ENCODE measurements at regions not wholly inside any gene's neighbourhood (a gene's known extent, or its start where the extent isn't known, plus 50 kb on each side); places are given as distances from the start of the nearest gene placed in this dataset.

- H3K79me1 ChIP-seq (ENCODE audit: low read length): no peaks in the 10 kb centered on the region
- no peak overlapping the region for H4K8ac ChIP-seq (ENCODE audit: low read depth, low read length)
- H2AK5ac ChIP-seq (ENCODE audit: low read length): no peak overlapping the region
- H2BK12ac ChIP-seq (ENCODE audit: low read length): no peak overlapping the region
- no peak overlapping the region for H2BK120ac ChIP-seq (ENCODE audit: insufficient read depth, low read length, poor library complexity)
- no peak overlapping the region for H2AFZ ChIP-seq (ENCODE audit: insufficient read depth, low read length, poor library complexity)
- H3K4me3 ChIP-seq (ENCODE audit: low read depth, low read length): no peak overlapping the region
- no peak overlapping the region for H4K12ac ChIP-seq (ENCODE audit: low read depth, low read length)
- H3K27me3 ChIP-seq (ENCODE audit: insufficient read depth, low read length): peaks cover 22% of the 10 kb centered on the region
- no peak overlapping the region for H3K14ac ChIP-seq (ENCODE audit: low read length)
- no peak overlapping the region for H4K91ac ChIP-seq (ENCODE audit: low read depth, low read length)
- H3K4me1 ChIP-seq (ENCODE audit: control insufficient read depth in 1 of 2, insufficient read depth in 2 of 2, low read length in 2 of 2): peaks cover 2 to 7% of the 10 kb centered on the region in 2 experiments
- H3K18ac ChIP-seq (ENCODE audit: low read length): no peak overlapping the region
- no peak overlapping the region for H3K4ac ChIP-seq (ENCODE audit: low read depth, low read length)
- H3K9me3 ChIP-seq (ENCODE audit: insufficient read depth, low read depth, low read length): peaks cover 4% of the 10 kb centered on the region
- H3K27ac ChIP-seq (ENCODE audit: low read depth, low read length): no peak overlapping the region
- peak overlapping the region; percentile 31 for H3K4me2 ChIP-seq (ENCODE audit: low read length)
- WGBS (ENCODE audit: extremely low coverage, insufficient coverage, insufficient read length): no CpG with 5 or more reads among the region's 32 CpGs
- DNase-seq: no peak
- H3K23ac ChIP-seq (ENCODE audit: low read length): no peak overlapping the region
- H3K79me2 ChIP-seq (ENCODE audit: control insufficient read depth, insufficient read depth, low read length, poor library complexity): no peaks in the 10 kb centered on the region
- H2BK5ac ChIP-seq (ENCODE audit: low read depth, low read length, poor library complexity): no peak overlapping the region
- H3K36me3 ChIP-seq (ENCODE audit: control insufficient read depth in 1 of 2, insufficient read depth in 2 of 2, low read length in 2 of 2): no peaks in the 10 kb centered on the region
- H3K9ac ChIP-seq (ENCODE audit: low read length): no peak overlapping the region
These were observed 223.3 kb downstream of the MEF2C start for GRCh38 chr5:88659529-88660263.

GRCh38 chr5:88658886-88659285 lies 224.1 kb downstream of the MEF2C start:
- Histone ChIP-seq H3K79me2 (ENCODE audit: control insufficient read depth, insufficient read depth, low read length, poor library complexity) (no peaks in the 10 kb centered on the region), H2AFZ (ENCODE audit: insufficient read depth, low read length, poor library complexity) (no peak overlapping the region), H2BK5ac (ENCODE audit: low read depth, low read length, poor library complexity) (no peak overlapping the region), H4K91ac (ENCODE audit: low read depth, low read length) (no peak overlapping the region), H3K4ac (ENCODE audit: low read depth, low read length) (no peak overlapping the region), H2AK5ac (ENCODE audit: low read length) (no peak overlapping the region), H2BK120ac (ENCODE audit: insufficient read depth, low read length, poor library complexity) (no peak overlapping the region), H4K12ac (ENCODE audit: low read depth, low read length) (no peak overlapping the region), H3K23ac (ENCODE audit: low read length) (no peak overlapping the region), H3K4me1 (ENCODE audit: control insufficient read depth in 1 of 2, insufficient read depth in 2 of 2, low read length in 2 of 2) (peaks cover 2 to 7% of the 10 kb centered on the region in 2 experiments), H3K36me3 (ENCODE audit: control insufficient read depth in 1 of 2, insufficient read depth in 2 of 2, low read length in 2 of 2) (no peaks in the 10 kb centered on the region), H2BK12ac (ENCODE audit: low read length) (no peak overlapping the region), H3K9ac (ENCODE audit: low read length) (no peak overlapping the region), H3K4me2 (ENCODE audit: low read length) (no peak overlapping the region), H3K9me3 (ENCODE audit: insufficient read depth, low read depth, low read length) (peaks cover 4% of the 10 kb centered on the region), H3K27me3 (ENCODE audit: insufficient read depth, low read length) (peaks cover 21% of the 10 kb centered on the region), H3K79me1 (ENCODE audit: low read length) (no peaks in the 10 kb centered on the region), H3K14ac (ENCODE audit: low read length) (no peak overlapping the region), H3K4me3 (ENCODE audit: low read depth, low read length) (no peak overlapping the region), H3K18ac (ENCODE audit: low read length) (no peak overlapping the region), H4K8ac (ENCODE audit: low read depth, low read length) (no peak overlapping the region), H3K27ac (ENCODE audit: low read depth, low read length) (no peak overlapping the region)
- no peak for DNase-seq
- no CpG with 5 or more reads among the region's 4 CpGs for WGBS (ENCODE audit: extremely low coverage, insufficient coverage, insufficient read length)

- Histone ChIP-seq H3K27me3 (ENCODE audit: insufficient read depth, low read length) (peaks cover 17% of the 10 kb centered on the region), H2BK12ac (ENCODE audit: low read length) (no peak overlapping the region), H3K36me3 (ENCODE audit: control insufficient read depth in 1 of 2, insufficient read depth in 2 of 2, low read length in 2 of 2) (no peaks in the 10 kb centered on the region), H3K9me3 (ENCODE audit: insufficient read depth, low read depth, low read length) (peaks cover 4% of the 10 kb centered on the region), H4K12ac (ENCODE audit: low read depth, low read length) (no peak overlapping the region), H3K23ac (ENCODE audit: low read length) (no peak overlapping the region), H3K27ac (ENCODE audit: low read depth, low read length) (no peak overlapping the region), H2BK120ac (ENCODE audit: insufficient read depth, low read length, poor library complexity) (no peak overlapping the region), H3K79me1 (ENCODE audit: low read length) (no peaks in the 10 kb centered on the region), H3K79me2 (ENCODE audit: control insufficient read depth, insufficient read depth, low read length, poor library complexity) (no peaks in the 10 kb centered on the region), H2AFZ (ENCODE audit: insufficient read depth, low read length, poor library complexity) (no peak overlapping the region), H3K14ac (ENCODE audit: low read length) (no peak overlapping the region), H2AK5ac (ENCODE audit: low read length) (no peak overlapping the region), H3K4ac (ENCODE audit: low read depth, low read length) (no peak overlapping the region), H3K18ac (ENCODE audit: low read length) (no peak overlapping the region), H3K4me3 (ENCODE audit: low read depth, low read length) (no peak overlapping the region), H3K4me1 (ENCODE audit: control insufficient read depth in 1 of 2, insufficient read depth in 2 of 2, low read length in 2 of 2) (peaks cover 2 to 7% of the 10 kb centered on the region in 2 experiments), H4K91ac (ENCODE audit: low read depth, low read length) (no peak overlapping the region), H2BK5ac (ENCODE audit: low read depth, low read length, poor library complexity) (no peak overlapping the region), H4K8ac (ENCODE audit: low read depth, low read length) (no peak overlapping the region), H3K9ac (ENCODE audit: low read length) (no peak overlapping the region), H3K4me2 (ENCODE audit: low read length) (no peak overlapping the region)
- no CpG with 5 or more reads among the region's 5 CpGs for WGBS (ENCODE audit: extremely low coverage, insufficient coverage, insufficient read length)
- no peak for DNase-seq
These were observed 224.8 kb downstream of the MEF2C start for GRCh38 chr5:88657906-88658775.

- no peak overlapping the region for H2BK5ac ChIP-seq (ENCODE audit: low read depth, low read length, poor library complexity)
- H2AFZ ChIP-seq (ENCODE audit: insufficient read depth, low read length, poor library complexity): no peak overlapping the region
- no peak overlapping the region for H2BK12ac ChIP-seq (ENCODE audit: low read length)
- H3K18ac ChIP-seq (ENCODE audit: low read length): no peak overlapping the region
- no peak overlapping the region for H3K27ac ChIP-seq (ENCODE audit: low read depth, low read length)
- DNase-seq: no peak
- H3K4me1 ChIP-seq (ENCODE audit: control insufficient read depth in 1 of 2, insufficient read depth in 2 of 2, low read length in 2 of 2): peaks cover 2 to 7% of the 10 kb centered on the region in 2 experiments
- no peak overlapping the region for H4K12ac ChIP-seq (ENCODE audit: low read depth, low read length)
- H3K27me3 ChIP-seq (ENCODE audit: insufficient read depth, low read length): peaks cover 17% of the 10 kb centered on the region
- no CpG with 5 or more reads among the region's 1 CpG for WGBS (ENCODE audit: extremely low coverage, insufficient coverage, insufficient read length)
- H3K79me1 ChIP-seq (ENCODE audit: low read length): no peaks in the 10 kb centered on the region
- no peaks in the 10 kb centered on the region for H3K79me2 ChIP-seq (ENCODE audit: control insufficient read depth, insufficient read depth, low read length, poor library complexity)
- H3K36me3 ChIP-seq (ENCODE audit: control insufficient read depth in 1 of 2, insufficient read depth in 2 of 2, low read length in 2 of 2): no peaks in the 10 kb centered on the region
- no peak overlapping the region for H2AK5ac ChIP-seq (ENCODE audit: low read length)
- peaks cover 4% of the 10 kb centered on the region for H3K9me3 ChIP-seq (ENCODE audit: insufficient read depth, low read depth, low read length)
- no peak overlapping the region for H3K4ac ChIP-seq (ENCODE audit: low read depth, low read length)
- no peak overlapping the region for H3K4me2 ChIP-seq (ENCODE audit: low read length)
- H4K8ac ChIP-seq (ENCODE audit: low read depth, low read length): no peak overlapping the region
- no peak overlapping the region for H4K91ac ChIP-seq (ENCODE audit: low read depth, low read length)
- H2BK120ac ChIP-seq (ENCODE audit: insufficient read depth, low read length, poor library complexity): no peak overlapping the region
- H3K9ac ChIP-seq (ENCODE audit: low read length): no peak overlapping the region
- no peak overlapping the region for H3K14ac ChIP-seq (ENCODE audit: low read length)
- no peak overlapping the region for H3K4me3 ChIP-seq (ENCODE audit: low read depth, low read length)
- H3K23ac ChIP-seq (ENCODE audit: low read length): no peak overlapping the region
These were observed 225.8 kb downstream of the MEF2C start for GRCh38 chr5:88657136-88657535.

Data from trophoblast cell (in vitro differentiated cells and primary cell).